ENCODE measurements at regions not wholly inside any gene's neighbourhood (a gene's known extent, or its start where the extent isn't known, plus 50 kb on each side); places are given as distances from the start of the nearest gene placed in this dataset.

GRCh38 chr14:101477648-101478047 lies 83.6 kb upstream of the DIO3 start:
- no peak for DNase-seq

DNA sequence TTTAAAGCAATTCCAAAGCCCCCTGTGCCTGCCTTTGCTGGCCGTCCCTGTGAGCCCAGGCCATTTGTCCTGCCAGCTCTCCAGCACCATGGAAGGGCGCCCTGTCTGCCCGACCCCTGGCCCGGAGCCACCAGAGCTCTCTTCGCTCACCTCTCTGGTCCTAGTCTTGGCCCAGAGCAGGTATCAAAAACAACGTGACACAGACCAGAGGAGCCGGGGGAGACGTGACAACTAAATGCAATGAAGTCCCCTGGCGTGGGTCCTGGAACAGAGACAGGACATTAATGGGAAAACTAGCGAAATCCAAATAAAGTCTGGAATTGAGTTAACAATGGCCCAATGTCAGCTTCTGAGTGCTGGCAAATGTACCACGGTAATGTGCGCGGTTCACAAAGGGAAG lies 83.2 kb upstream of the DIO3 start:
- no peak for DNase-seq

DNA sequence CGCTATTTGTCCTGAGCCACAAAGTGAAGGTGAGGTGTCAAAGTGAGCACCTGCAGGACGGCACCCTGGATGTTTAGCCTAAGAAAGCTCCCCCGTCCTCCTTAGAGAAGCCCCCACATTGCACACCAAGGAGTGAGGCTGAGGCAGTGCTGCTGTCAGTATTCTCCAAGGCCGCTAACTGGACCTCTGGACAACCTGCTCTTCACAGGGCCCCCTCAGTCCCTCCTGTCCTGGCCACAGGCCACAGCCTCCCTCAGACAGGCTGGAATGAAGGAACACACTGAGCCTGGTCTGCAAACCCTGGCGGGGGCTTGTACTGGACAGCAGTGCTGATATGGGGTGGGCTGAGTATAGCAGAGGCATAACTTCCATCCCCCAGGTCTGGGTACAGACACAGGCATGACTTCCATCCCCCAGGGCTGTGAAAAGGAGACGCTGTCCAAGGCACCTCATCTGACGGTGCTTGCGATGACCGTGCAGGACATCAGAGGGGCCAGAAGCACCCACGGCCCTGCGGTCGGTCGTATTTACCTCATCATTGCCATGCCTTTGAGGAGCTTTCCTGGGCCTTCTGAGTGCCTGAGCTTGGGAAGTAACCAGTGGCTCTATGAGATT lies 82.4 kb upstream of the DIO3 start:
- DNase-seq: no peak

- no peak for DNase-seq
Observed at GRCh38 chr14:101480022-101480746, 81.1 kb upstream of the DIO3 start.

- no peak for DNase-seq
Observed at GRCh38 chr14:101480747-101481530, 80.4 kb upstream of the DIO3 start.

DNA sequence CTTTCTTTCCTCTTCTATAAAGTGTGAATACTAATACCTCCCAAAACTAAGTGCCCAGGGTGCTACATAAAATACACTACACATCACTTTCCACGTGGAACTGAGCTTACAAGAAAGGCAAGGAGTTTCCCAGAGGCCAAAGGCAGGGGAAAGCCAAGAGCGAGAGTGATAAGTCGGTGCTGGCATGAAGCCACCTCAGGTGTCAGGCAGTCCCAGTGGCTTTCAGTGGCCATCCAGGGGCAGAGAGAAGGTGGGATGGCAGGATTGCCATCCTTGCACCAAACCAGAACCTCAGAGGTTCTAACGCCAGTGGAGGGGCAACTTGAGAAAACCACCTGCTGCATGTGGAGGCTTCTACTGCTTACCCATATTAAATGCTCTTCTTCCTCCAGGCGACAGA lies 79.7 kb upstream of the DIO3 start:
- no peak for DNase-seq

- DNase-seq: no peak
Observed at GRCh38 chr14:101482066-101482465, 79.2 kb upstream of the DIO3 start.

- no peak for DNase-seq
Observed at GRCh38 chr14:101483829-101484228, 77.5 kb upstream of the DIO3 start.

GRCh38 chr14:101489092-101489760 lies 72.1 kb upstream of the DIO3 start:
- no peak for DNase-seq

- DNase-seq: no peak
Observed at GRCh38 chr14:101490771-101491170, 70.5 kb upstream of the DIO3 start.

DNA sequence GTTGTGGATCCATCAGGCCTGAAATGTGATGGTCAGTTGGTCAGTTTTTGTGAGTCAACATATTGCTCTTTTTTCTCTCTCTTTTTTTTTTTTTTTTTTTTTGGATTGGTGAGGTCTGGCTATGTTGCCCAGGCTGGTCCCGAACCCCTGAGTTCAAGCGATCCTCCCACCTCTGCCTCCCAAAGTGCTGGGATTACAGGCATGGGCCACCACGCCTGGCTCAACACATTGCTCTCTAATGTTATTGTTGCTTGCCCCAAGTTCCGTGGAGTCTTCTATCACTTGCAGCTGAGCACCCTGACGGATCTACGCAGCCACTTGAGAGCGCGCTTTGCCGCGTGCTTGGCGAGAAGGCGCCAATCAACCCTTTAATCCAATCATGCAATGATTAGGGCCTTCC lies 69.5 kb upstream of the DIO3 start:
- no peak for DNase-seq

GRCh38 chr14:101492716-101493115 lies 68.6 kb upstream of the DIO3 start:
- DNase-seq: no peak

DNA sequence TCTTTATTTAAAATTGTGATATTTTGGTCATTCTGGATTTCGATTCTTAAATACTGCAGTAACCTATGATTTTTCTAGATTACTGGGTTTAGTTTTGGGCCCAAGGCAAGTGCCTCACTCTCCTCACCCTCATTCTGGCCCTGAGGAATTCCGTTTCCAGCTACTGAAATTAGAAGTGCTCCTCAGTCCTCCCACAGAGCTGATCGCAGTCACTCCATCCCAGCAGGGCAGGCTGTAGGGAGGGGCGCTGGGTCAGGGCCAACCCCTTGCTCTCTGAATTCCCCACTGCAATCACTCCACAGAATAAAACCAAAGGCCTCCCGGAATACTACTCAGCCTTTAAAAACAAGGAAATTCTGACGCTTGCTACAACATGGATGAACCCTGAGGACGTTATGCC lies 66.5 kb upstream of the DIO3 start:
- no peak for DNase-seq

DNA sequence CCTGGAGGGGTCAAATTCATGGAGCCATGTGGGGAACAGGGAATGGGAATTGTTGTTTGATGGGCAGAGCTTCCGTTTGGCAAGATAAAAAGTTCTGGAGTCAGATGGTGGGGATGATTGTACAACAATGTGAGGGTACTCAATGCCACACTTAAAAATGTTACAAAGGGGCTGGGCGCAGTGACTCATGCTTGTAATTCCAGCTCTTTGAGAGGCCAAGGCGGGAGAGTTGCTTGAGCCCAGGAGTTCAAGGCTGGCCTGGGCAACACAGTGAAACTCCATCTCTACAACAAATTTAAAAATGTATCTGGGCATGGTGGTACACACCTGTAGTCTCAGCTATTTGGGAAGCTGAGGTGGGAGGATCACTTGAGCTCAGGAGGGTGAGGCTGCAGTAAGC lies 66.0 kb upstream of the DIO3 start:
- DNase-seq: no peak

GRCh38 chr14:101495827-101496775 lies 65.2 kb upstream of the DIO3 start:
- DNase-seq: no peak

- DNase-seq: no peak
Observed at GRCh38 chr14:101496776-101497683, 64.3 kb upstream of the DIO3 start.

- DNase-seq: no peak
Observed at GRCh38 chr14:101497684-101498525, 63.4 kb upstream of the DIO3 start.

DNA sequence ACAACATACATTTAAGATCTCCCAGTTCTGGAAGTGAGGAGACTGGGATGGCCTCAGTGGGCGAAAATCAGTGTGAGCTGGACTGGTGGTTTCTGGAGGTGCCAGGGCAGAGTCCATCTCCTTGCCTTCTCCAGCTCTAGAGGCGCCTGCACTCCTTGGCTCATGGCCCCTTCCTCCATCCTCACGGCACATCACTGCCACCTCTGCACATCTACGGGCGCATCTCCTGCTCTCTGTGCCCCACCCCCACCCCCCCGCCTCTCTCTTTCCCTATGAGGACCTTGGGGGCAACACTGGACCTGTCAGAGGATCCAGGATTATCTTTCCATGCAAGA lies 62.8 kb upstream of the DIO3 start:
- no peak for DNase-seq

DNA sequence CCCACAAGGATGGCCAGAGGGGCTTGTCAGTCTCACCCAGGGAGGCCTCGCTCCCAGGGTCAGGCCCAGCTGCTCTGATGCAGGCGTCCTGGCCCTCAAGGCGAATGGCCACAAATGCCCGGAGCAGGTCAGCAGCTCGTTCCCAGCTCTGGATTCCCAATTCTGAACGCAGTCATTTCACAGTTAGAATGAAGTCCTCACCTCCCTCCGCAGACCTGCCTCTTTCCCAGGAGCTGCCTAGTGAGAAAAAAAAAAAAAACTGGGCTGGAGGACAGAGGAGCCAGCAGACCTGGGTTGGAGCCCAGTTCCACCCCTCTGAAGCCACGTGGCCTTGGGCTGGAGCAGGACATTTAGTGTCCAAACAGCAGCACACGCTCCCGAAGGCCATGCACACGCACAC lies 62.2 kb upstream of the DIO3 start:
- no peak for DNase-seq

- DNase-seq: no peak
Observed at GRCh38 chr14:101499513-101499912, 61.8 kb upstream of the DIO3 start.
